ENCODE measurements at regions not wholly inside any gene's neighbourhood (a gene's known extent, or its start where the extent isn't known, plus 50 kb on each side); places are given as distances from the start of the nearest gene placed in this dataset.

- no peak overlapping the region for H3K4me2 ChIP-seq (replicated peaks; ENCODE audit: extremely low read depth, low read length, poor library complexity, severe bottlenecking)
- H3K4me3 Mint-ChIP-seq: no peak overlapping the region
These were observed 56.0 kb upstream of the PRELP start for GRCh38 chr1:203419558-203419957.

GRCh38 chr1:203420263-203420662 is 55.3 kb upstream of the PRELP start:
- no peak overlapping the region for H3K9ac ChIP-seq (ENCODE audit: insufficient read depth, low read length, poor library complexity, severe bottlenecking)
- H3K9me3 ChIP-seq (replicated peaks in 1 of 2; ENCODE audit: control insufficient read depth in 1 of 2, insufficient read depth in 1 of 2, low read length in 2 of 2): no peaks in the 10 kb centered on the region
- peaks cover 0 to 2% of the 10 kb centered on the region in 2 donors for H3K27me3 ChIP-seq (ENCODE audit: control insufficient read depth in 2 of 2, insufficient read depth in 2 of 2, low read length in 2 of 2)
- H2AFZ ChIP-seq (ENCODE audit: insufficient read depth, low read depth, low read length, poor library complexity, severe bottlenecking): no peak overlapping the region
- WGBS (ENCODE audit: insufficient coverage): 100% methylated on average over 1 of the region's 1 CpG
- H3K79me2 ChIP-seq (ENCODE audit: insufficient read depth, low read length): no peaks in the 10 kb centered on the region
- no peak overlapping the region for H3K4me2 ChIP-seq (replicated peaks; ENCODE audit: extremely low read depth, low read length, poor library complexity, severe bottlenecking)
- H4K20me1 ChIP-seq (ENCODE audit: insufficient read depth, low read length): no peaks in the 10 kb centered on the region
- H3K9me3 Mint-ChIP-seq: peaks cover 0 to 2% (median 0%) of the 10 kb centered on the region in 7 donors
- no peaks in the 10 kb centered on the region for H3K36me3 ChIP-seq (replicated peaks in 1 of 2; ENCODE audit: control insufficient read depth in 1 of 2, insufficient read depth in 2 of 2, low read length in 2 of 2)
- H3K4me1 ChIP-seq (ENCODE audit: control insufficient read depth in 1 of 2, insufficient read depth in 2 of 2, low read length in 2 of 2): peaks cover 7 to 10% of the 10 kb centered on the region in 2 donors
- no peaks in the 10 kb centered on the region for H3K36me3 Mint-ChIP-seq
- no peak overlapping the region for H3K4me3 Mint-ChIP-seq
- intact Hi-C loops (cut with micrococcal nuclease): loop anchor here in 1 of 2 donors (5.0 kb wide), 1 partner anchor 38 kb away; no protein-coding TSS in a partner anchor
- no peak overlapping the region for H3K4me3 ChIP-seq (replicated peaks in 1 of 3; ENCODE audit: low read depth in 2 of 3, low read length in 3 of 3)
- no peak overlapping the region for H3K27ac Mint-ChIP-seq
- no peak for DNase-seq
- H3K27ac ChIP-seq (ENCODE audit: low read depth in 1 of 2, low read length in 2 of 2): no peak overlapping the region
- H3K4me1 Mint-ChIP-seq: peaks cover 9% of the 10 kb centered on the region
- no peak for TF ChIP-seq CTCF (IDR thresholded peaks at IDR 0.05)
- peaks cover 13 to 17% (median 14%) of the 10 kb centered on the region in 3 donors for H3K27me3 Mint-ChIP-seq (ENCODE audit: low read depth in 3 of 3)

More at GRCh38 chr1:203419558-203419957, 56.0 kb upstream of the PRELP start:
- peaks cover 5 to 7% of the 10 kb centered on the region in 2 donors for H3K4me1 ChIP-seq (ENCODE audit: control insufficient read depth in 1 of 2, insufficient read depth in 2 of 2, low read length in 2 of 2)
- H2AFZ ChIP-seq (ENCODE audit: insufficient read depth, low read depth, low read length, poor library complexity, severe bottlenecking): no peak overlapping the region
- peaks cover 0 to 2% of the 10 kb centered on the region in 2 donors for H3K27me3 ChIP-seq (ENCODE audit: control insufficient read depth in 2 of 2, insufficient read depth in 2 of 2, low read length in 2 of 2)
- Mint-ChIP-seq H3K9me3 (peaks cover 0 to 6% (median 2%) of the 10 kb centered on the region in 7 donors), H3K4me1 (peaks cover 6% of the 10 kb centered on the region), H3K27ac (no peak overlapping the region), H3K36me3 (no peaks in the 10 kb centered on the region), H3K27me3 (ENCODE audit: low read depth in 3 of 3) (peaks cover 8 to 12% (median 11%) of the 10 kb centered on the region in 3 donors)
- no peak overlapping the region for H3K27ac ChIP-seq (ENCODE audit: low read depth in 1 of 2, low read length in 2 of 2)
- TF ChIP-seq CTCF (IDR thresholded peaks at IDR 0.05): no peak
- H3K9me3 ChIP-seq (replicated peaks in 1 of 2; ENCODE audit: control insufficient read depth in 1 of 2, insufficient read depth in 1 of 2, low read length in 2 of 2): peaks cover 0 to under 1% of the 10 kb centered on the region in 2 donors
- intact Hi-C loops (cut with micrococcal nuclease): no loop called here
- no peak overlapping the region for H3K9ac ChIP-seq (ENCODE audit: insufficient read depth, low read length, poor library complexity, severe bottlenecking)
- no peaks in the 10 kb centered on the region for H4K20me1 ChIP-seq (ENCODE audit: insufficient read depth, low read length)
- no peaks in the 10 kb centered on the region for H3K79me2 ChIP-seq (ENCODE audit: insufficient read depth, low read length)
- no peaks in the 10 kb centered on the region for H3K36me3 ChIP-seq (replicated peaks in 1 of 2; ENCODE audit: control insufficient read depth in 1 of 2, insufficient read depth in 2 of 2, low read length in 2 of 2)
- DNase-seq: no peak
- H3K4me3 ChIP-seq (replicated peaks in 1 of 3; ENCODE audit: low read depth in 2 of 3, low read length in 3 of 3): no peak overlapping the region
